Smooth muscle cell (in vitro differentiated cells): ENCODE measurements at regions not wholly inside any gene's neighbourhood (a gene's known extent, or its start where the extent isn't known, plus 50 kb on each side); places are given as distances from the start of the nearest gene placed in this dataset.

Experiments used
- DNase-seq: peaks from one replicate; lab custom pipeline; 2025; ENCODE audit not compliant: unreplicated experiment; lab: John Stamatoyannopoulos, UW
- H2AFZ ChIP-seq: fragments of 200-600 bp; sonication (generic); 2 replicates; pipeline ENCODE4 v1.6.0; 2016; ENCODE audit warnings: antibody characterized with exemption, low read depth, mild to moderate bottlenecking
- H3F3A ChIP-seq: fragments of 200-600 bp; sonication (generic); 2 replicates; pipeline ENCODE4 v1.6.0; 2017; ENCODE audit warnings: antibody characterized with exemption, low read depth
- H3K27ac ChIP-seq: fragments of 200-600 bp; sonication (generic); 2 replicates; pipeline ENCODE4 v1.5.1; 2016; ENCODE audit warnings: low read depth, mild to moderate bottlenecking
- H3K27me3 ChIP-seq: fragments of 200-600 bp; sonication (generic); 2 replicates; pipeline ENCODE4 v1.6.1; 2016; ENCODE audit warnings: low read depth, mild to moderate bottlenecking
- H3K36me3 ChIP-seq: fragments of 200-600 bp; sonication (generic); 2 replicates; pipeline ENCODE4 v1.5.1; 2016; ENCODE audit warnings: low read depth
- H3K4me1 ChIP-seq: fragments of 200-600 bp; sonication (generic); 2 replicates; pipeline ENCODE4 v1.5.1; 2016; ENCODE audit warnings: low read depth
- H3K4me2 ChIP-seq: fragments of 200-600 bp; sonication (generic); 2 replicates; pipeline ENCODE4 v1.6.0; 2016; ENCODE audit warnings: mild to moderate bottlenecking
- H3K4me3 ChIP-seq: fragments of 200-600 bp; sonication (generic); 2 replicates; pipeline ENCODE4 v1.5.1; 2016; ENCODE audit warnings: mild to moderate bottlenecking
- H3K79me2 ChIP-seq: fragments of 200-600 bp; sonication (generic); 2 replicates; pipeline ENCODE4 v1.6.0; 2016; ENCODE audit warnings: low read depth, mild to moderate bottlenecking
- H3K9ac ChIP-seq: fragments of 200-600 bp; sonication (generic); 2 replicates; pipeline ENCODE4 v1.6.0; 2016; ENCODE audit warnings: low read depth
- H3K9me3 ChIP-seq: fragments of 200-600 bp; sonication (generic); replicated peaks from 2 replicates; pipeline ENCODE4 v1.5.1; 2016; ENCODE audit warnings: low read depth
- H4K20me1 ChIP-seq: fragments of 200-600 bp; sonication (generic); 2 replicates; pipeline ENCODE4 v1.6.0; 2016; ENCODE audit warnings: low read depth
- WGBS: methylation state at CpG from one replicate; pipeline ENCODE4 v1.1.7; 2016; ENCODE audit warnings: low lambda C conversion rate; 5-methylcytosine and 5-hydroxymethylcytosine counted together
- TF ChIP-seq, protein P1 (sequence below): fragments of 200-600 bp; sonication (generic); IDR thresholded peaks from 2 replicates; pipeline ENCODE4 v1.5.1; 2017; ENCODE audit warnings: borderline replicate concordance, mild to moderate bottlenecking, antibody characterized with exemption; ENCODE audit not compliant: insufficient read depth, poor library complexity, severe bottlenecking

DNA sequence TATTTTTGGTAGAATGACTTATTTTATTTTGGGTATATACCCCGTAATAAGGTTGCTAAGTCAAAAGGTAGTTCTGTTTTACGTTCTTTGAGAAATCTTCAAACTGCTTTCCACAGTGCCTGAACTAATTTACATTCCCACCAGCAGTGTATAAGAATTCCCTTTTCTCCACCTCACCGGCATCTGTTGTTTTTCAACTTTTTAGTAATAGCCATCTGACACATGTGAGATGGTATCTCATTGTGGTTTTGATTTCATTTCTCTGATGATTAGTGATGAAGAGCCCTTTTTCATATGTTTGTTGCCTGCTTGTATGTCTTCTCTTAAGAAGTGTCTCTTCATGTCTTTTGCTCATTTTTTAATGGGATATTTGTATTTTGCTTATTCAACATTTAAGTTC is 215.2 kb upstream of the TFPI start:
- Histone ChIP-seq H3K4me3 (no peak overlapping the region), H3K27ac (no peak overlapping the region), H3K36me3 (no peaks in the 10 kb centered on the region), H2AFZ (no peak overlapping the region), H4K20me1 (no peaks in the 10 kb centered on the region), H3K79me2 (no peaks in the 10 kb centered on the region), H3K27me3 (no peaks in the 10 kb centered on the region), H3K4me1 (no peaks in the 10 kb centered on the region), H3K9ac (no peak overlapping the region), H3K9me3 (no peaks in the 10 kb centered on the region), H3K4me2 (no peak overlapping the region), H3F3A (no peaks in the 10 kb centered on the region)
- TF ChIP-seq, protein P1, sequence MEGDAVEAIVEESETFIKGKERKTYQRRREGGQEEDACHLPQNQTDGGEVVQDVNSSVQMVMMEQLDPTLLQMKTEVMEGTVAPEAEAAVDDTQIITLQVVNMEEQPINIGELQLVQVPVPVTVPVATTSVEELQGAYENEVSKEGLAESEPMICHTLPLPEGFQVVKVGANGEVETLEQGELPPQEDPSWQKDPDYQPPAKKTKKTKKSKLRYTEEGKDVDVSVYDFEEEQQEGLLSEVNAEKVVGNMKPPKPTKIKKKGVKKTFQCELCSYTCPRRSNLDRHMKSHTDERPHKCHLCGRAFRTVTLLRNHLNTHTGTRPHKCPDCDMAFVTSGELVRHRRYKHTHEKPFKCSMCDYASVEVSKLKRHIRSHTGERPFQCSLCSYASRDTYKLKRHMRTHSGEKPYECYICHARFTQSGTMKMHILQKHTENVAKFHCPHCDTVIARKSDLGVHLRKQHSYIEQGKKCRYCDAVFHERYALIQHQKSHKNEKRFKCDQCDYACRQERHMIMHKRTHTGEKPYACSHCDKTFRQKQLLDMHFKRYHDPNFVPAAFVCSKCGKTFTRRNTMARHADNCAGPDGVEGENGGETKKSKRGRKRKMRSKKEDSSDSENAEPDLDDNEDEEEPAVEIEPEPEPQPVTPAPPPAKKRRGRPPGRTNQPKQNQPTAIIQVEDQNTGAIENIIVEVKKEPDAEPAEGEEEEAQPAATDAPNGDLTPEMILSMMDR = no peak
- 89% methylated on average over 3 of the region's 3 CpGs for WGBS
- no peak for DNase-seq

DNA sequence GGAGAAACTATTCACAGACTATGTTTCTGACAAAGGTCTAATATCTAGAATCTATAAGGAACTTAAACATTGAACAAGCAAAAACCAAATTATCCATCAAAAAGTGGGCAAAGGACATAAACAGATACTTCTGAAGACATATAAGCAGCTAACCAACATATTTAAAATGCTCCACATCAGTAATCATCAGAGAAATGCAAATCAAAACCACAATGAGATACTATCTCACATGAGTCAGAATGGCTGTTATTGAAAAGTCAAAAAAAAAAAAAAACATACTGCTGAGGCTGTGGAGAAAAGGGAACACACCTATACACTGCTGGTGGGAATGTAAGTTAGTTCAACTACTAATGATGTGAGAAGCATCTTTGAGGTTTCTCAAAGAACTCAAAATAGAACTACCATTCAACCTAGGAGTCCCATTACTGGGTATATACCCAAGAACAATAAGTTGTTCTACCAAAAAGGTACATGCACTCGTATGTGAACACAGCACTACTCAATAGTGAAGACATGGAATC is 220.4 kb upstream of the TFPI start:
- H3K4me2 ChIP-seq = peak overlapping the region; percentile 43
- H3K36me3 ChIP-seq = no peaks in the 10 kb centered on the region
- WGBS = 96% methylated on average over 1 of the region's 1 CpG
- H3K4me3 ChIP-seq = no peak overlapping the region
- H3K27ac ChIP-seq = peak overlapping the region; percentile 27
- H3K79me2 ChIP-seq = no peaks in the 10 kb centered on the region
- no peaks in the 10 kb centered on the region for H3F3A ChIP-seq
- H3K9me3 ChIP-seq = no peaks in the 10 kb centered on the region
- no peaks in the 10 kb centered on the region for H4K20me1 ChIP-seq
- no peak overlapping the region for H2AFZ ChIP-seq
- H3K27me3 ChIP-seq = no peaks in the 10 kb centered on the region
- no peaks in the 10 kb centered on the region for H3K4me1 ChIP-seq
- no peak overlapping the region for H3K9ac ChIP-seq
- DNase-seq = no peak
- TF ChIP-seq, protein P1 = no peak

DNA sequence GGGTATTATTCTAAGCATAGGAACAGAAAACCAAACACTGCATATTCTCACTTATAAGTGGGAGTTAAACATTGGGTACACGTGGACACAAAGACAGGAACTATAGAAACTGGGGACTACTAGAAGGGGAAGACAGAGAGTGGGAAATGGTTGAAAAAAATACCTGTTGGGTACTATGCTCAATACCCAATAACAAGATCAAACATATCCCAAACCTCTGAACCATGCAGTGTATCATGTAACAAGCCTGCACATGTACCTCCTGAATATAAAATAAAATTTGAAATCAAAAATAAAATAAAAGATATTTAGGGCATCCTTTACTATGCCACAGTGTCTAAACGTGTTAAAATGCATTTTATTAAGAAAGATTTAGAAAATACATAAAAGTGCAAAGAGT is 221.0 kb upstream of the TFPI start:
- WGBS = 79% methylated on average over 2 of the region's 2 CpGs
- no peak for DNase-seq

DNA sequence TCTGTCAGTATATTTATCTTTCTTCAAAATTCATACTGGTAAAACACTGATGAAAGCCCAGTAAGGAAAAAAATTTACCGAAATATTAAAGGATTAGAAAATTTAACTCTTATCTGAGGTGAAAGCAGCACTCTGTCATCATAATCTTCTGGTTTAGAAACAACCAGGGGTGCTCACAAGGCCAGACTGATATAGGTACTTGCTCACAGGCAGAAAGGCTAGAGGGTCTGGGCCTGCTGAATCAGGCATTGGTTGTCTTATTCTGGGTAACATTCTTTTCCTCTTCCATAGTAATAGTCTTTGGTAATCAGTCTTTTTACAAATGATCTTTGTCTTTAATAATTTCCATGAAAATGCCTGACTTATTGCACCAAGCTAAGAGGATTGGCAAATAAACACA is 221.4 kb upstream of the TFPI start:
- H3F3A ChIP-seq = no peaks in the 10 kb centered on the region
- H3K27me3 ChIP-seq = no peaks in the 10 kb centered on the region
- no peak overlapping the region for H2AFZ ChIP-seq
- TF ChIP-seq, protein P1 = no peak
- H4K20me1 ChIP-seq = no peaks in the 10 kb centered on the region
- no peaks in the 10 kb centered on the region for H3K4me1 ChIP-seq
- H3K36me3 ChIP-seq = no peaks in the 10 kb centered on the region
- no peak overlapping the region for H3K4me3 ChIP-seq
- H3K9me3 ChIP-seq = no peaks in the 10 kb centered on the region
- H3K27ac ChIP-seq = no peak overlapping the region
- H3K9ac ChIP-seq = no peak overlapping the region
- no peaks in the 10 kb centered on the region for H3K79me2 ChIP-seq
- 90% methylated on average over 1 of the region's 1 CpG for WGBS
- no peak overlapping the region for H3K4me2 ChIP-seq
- DNase-seq = no peak

More for the DNA sequence above, 221.0 kb upstream of the TFPI start:
- TF ChIP-seq, protein P1 = no peak
- no peaks in the 10 kb centered on the region for H3K36me3 ChIP-seq
- no peaks in the 10 kb centered on the region for H3K4me1 ChIP-seq
- H3K4me2 ChIP-seq = no peak overlapping the region
- H4K20me1 ChIP-seq = no peaks in the 10 kb centered on the region
- H2AFZ ChIP-seq = no peak overlapping the region
- H3F3A ChIP-seq = no peaks in the 10 kb centered on the region
- H3K79me2 ChIP-seq = no peaks in the 10 kb centered on the region
- H3K27me3 ChIP-seq = no peaks in the 10 kb centered on the region
- no peak overlapping the region for H3K27ac ChIP-seq
- no peak overlapping the region for H3K9ac ChIP-seq
- H3K4me3 ChIP-seq = no peak overlapping the region
- H3K9me3 ChIP-seq = no peaks in the 10 kb centered on the region
